A673 (cell line): ENCODE measurements at regions not wholly inside any gene's neighbourhood (a gene's known extent, or its start where the extent isn't known, plus 50 kb on each side); places are given as distances from the start of the nearest gene placed in this dataset.
A peak's percentile ranks its signal among the peaks of the same experiment; 100 is the strongest.

Experiments used
- BruUV-seq: library from RNA; stranded (reverse); fragments of 400-500 nt; replicated peaks from 2 replicates; lab custom pipeline; 2021; lab: Mats Ljungman, UMichigan
- CTCF ChIA-PET: fragments of 300-600 bp; sonication (Branson Sonifier 250); formaldehyde crosslinking; loops from one replicate; lab custom pipeline; 2022; ENCODE audit warnings: antibody characterized with exemption; lab: Charles Lee
- POLR2A ChIA-PET: fragments of 300-600 bp; sonication (Branson Sonifier 250); formaldehyde crosslinking; loops from one replicate; lab custom pipeline; 2022; ENCODE audit warnings: antibody characterized with exemption; ENCODE audit not compliant: low non-redundant PET; lab: Charles Lee
- DNase-seq: peaks from one replicate; pipeline ENCODE4 v3.0.0-alpha.2; 2015; ENCODE audit warnings: low spot score
- H3K27ac ChIP-seq: fragments of 200-600 bp; sonication (generic); 2 replicates; pipeline ENCODE4 v1.5.1; 2016; ENCODE audit warnings: mixed run types, low read depth, mild to moderate bottlenecking, mixed read lengths, antibody characterized with exemption, low read length; ENCODE audit not compliant: poor library complexity, severe bottlenecking
- H3K27me3 ChIP-seq: fragments of 200-600 bp; sonication (generic); replicated peaks from 2 replicates; pipeline ENCODE4 v1.6.1; 2017; ENCODE audit warnings: mixed run types, low read depth, mild to moderate bottlenecking, mixed read lengths, antibody characterized with exemption, low read length; ENCODE audit not compliant: insufficient read depth, poor library complexity
- H3K36me3 ChIP-seq: fragments of 200-600 bp; sonication (generic); 2 replicates; pipeline ENCODE4 v1.6.1; 2016; ENCODE audit warnings: mixed run types, mild to moderate bottlenecking, mixed read lengths, antibody characterized with exemption, low read length; ENCODE audit not compliant: insufficient read depth, poor library complexity, severe bottlenecking
- H3K4me1 ChIP-seq: fragments of 200-600 bp; sonication (generic); 2 replicates; pipeline ENCODE4 v1.6.1; 2017; ENCODE audit warnings: mixed run types, mild to moderate bottlenecking, mixed read lengths, antibody characterized with exemption, low read length; ENCODE audit not compliant: insufficient read depth, poor library complexity, severe bottlenecking
- H3K4me3 ChIP-seq: fragments of 200-600 bp; sonication (generic); 2 replicates; pipeline ENCODE4 v1.5.1; 2016; ENCODE audit warnings: low read depth, mixed run types, mild to moderate bottlenecking, mixed read lengths, low read length; ENCODE audit not compliant: poor library complexity, severe bottlenecking
- H3K9me3 ChIP-seq: fragments of 200-600 bp; sonication (generic); 2 replicates; pipeline ENCODE4 v1.6.1; 2016; ENCODE audit warnings: mixed run types, low read depth, mild to moderate bottlenecking, mixed read lengths, antibody characterized with exemption, low read length; ENCODE audit not compliant: poor library complexity, severe bottlenecking
- CTCF ChIP-seq: fragments of 300-800, 200-600 bp; sonication (generic); conservative IDR thresholded peaks from 2 replicates; pipeline ENCODE4 v1.5.1; 2017; ENCODE audit warnings: low read depth, mild to moderate bottlenecking, antibody characterized with exemption, low read length, moderate library complexity, mixed read lengths
- EZH2 ChIP-seq: fragments of 200-600 bp; sonication (generic); IDR thresholded peaks from 2 replicates; pipeline ENCODE4 v1.6.1; 2017; ENCODE audit warnings: borderline replicate concordance, low read depth, mild to moderate bottlenecking, mixed read lengths, antibody characterized with exemption, low read length; ENCODE audit not compliant: poor library complexity, severe bottlenecking
- intact Hi-C: fragments of 100-400 bp; cut with micrococcal nuclease; formaldehyde crosslinking; loops from one replicate; pipeline ENCODE4 v1.10.0; 2022; ENCODE audit not compliant: unreplicated experiment

DNA sequence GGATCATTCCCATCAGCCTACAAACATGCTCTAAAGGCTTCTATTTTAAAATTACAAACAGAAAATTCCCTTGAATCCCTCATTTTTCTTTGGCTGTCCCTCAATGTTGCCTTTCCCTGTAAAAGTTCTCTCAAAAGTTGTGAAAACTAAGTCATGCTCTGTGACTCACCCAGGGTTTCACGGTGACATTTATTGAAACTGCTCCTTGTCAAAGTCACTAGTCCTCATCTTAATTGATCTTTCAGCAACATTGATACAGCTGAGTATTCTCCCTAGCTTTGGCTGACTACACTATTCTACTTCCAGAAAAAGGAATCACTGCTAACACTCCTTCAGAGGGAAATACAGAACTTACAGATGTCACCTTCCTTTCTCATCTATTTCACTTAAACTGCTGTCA, 65.7 kb downstream of the ASCL4 start:
- Histone ChIP-seq H3K9me3 (no peaks in the 10 kb centered on the region), H3K4me3 (no peak overlapping the region), H3K27ac (no peak overlapping the region), H3K4me1 (no peaks in the 10 kb centered on the region), H3K27me3 (peaks cover 97% of the 10 kb centered on the region), H3K36me3 (no peaks in the 10 kb centered on the region)
- POLR2A ChIA-PET: no interaction called here
- TF ChIP-seq EZH2: no peak
- TF ChIP-seq CTCF: no peak
- intact Hi-C loops: no loop called here
- no TSS peak for BruUV-seq
- CTCF ChIA-PET: no interaction called here
- DNase-seq: no peak

- H3K27me3 ChIP-seq: peaks cover 98% of the 10 kb centered on the region
- H3K36me3 ChIP-seq: no peaks in the 10 kb centered on the region
- intact Hi-C loops: no loop called here
- BruUV-seq: no TSS peak
- ChIA-PET CTCF (no interaction called here), POLR2A (interaction anchor here (0.6 kb wide), 1 partner anchor 10 kb away, joined by 3 read pairs; no protein-coding TSS in a partner anchor)
- no peak overlapping the region for H3K27ac ChIP-seq
- H3K9me3 ChIP-seq: no peaks in the 10 kb centered on the region
- no peak for DNase-seq
- no peak overlapping the region for H3K4me3 ChIP-seq
- TF ChIP-seq CTCF (no peak), EZH2 (peak; percentile 96)
- H3K4me1 ChIP-seq: no peaks in the 10 kb centered on the region
Observed at GRCh38 chr12:107843351-107844311, 69.1 kb downstream of the ASCL4 start.

DNA sequence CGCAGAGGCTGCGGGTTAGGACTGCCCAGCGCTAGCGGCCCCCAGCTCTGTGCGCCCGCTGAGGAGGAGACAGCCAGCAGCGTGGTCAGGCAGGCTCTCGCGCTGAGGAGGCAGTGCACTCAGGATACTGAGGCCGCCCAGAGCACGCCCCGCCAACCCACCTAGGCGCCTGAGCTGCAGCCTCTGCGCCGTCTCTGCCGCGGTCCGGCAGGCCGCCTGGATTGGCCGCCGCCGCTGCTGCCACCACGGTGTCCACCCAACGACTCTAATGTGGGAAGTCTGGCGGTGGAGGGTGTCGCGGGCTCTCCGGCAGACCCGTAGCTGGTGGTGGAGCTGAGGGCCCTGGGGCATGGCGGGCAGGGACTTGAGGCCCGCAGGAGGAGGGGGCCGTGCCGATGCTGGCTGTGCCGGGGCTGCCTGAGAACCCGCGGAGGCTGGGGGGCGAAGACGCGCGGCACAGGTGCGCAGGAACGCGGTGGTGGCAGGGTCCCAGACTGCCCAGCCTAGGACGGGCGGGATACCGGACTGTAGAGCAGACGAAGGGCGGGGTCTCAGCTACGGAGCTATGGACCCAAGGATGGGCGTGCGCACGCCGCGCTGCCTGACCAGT, 69.9 kb downstream of the ASCL4 start:
- H3K36me3 ChIP-seq: no peaks in the 10 kb centered on the region
- no peak overlapping the region for H3K4me3 ChIP-seq
- ChIA-PET CTCF (no interaction called here), POLR2A (no interaction called here)
- DNase-seq: no peak
- H3K4me1 ChIP-seq: no peaks in the 10 kb centered on the region
- TF ChIP-seq CTCF (no peak), EZH2 (peak; percentile 16)
- H3K9me3 ChIP-seq: no peaks in the 10 kb centered on the region
- H3K27ac ChIP-seq: no peak overlapping the region
- H3K27me3 ChIP-seq: peaks cover 98% of the 10 kb centered on the region
- BruUV-seq: no TSS peak
- intact Hi-C loops: no loop called here
